ENCODE measurements at regions not wholly inside any gene's neighbourhood (a gene's known extent, or its start where the extent isn't known, plus 50 kb on each side); places are given as distances from the start of the nearest gene placed in this dataset.

GRCh38 chr13:106819413-106820180, 251.7 kb upstream of the ARGLU1 start:
- no peak for DNase-seq

GRCh38 chr13:106818971-106819370, 251.0 kb upstream of the ARGLU1 start:
- DNase-seq = no peak

GRCh38 chr13:106815545-106815944, 247.6 kb upstream of the ARGLU1 start:
- DNase-seq = no peak

GRCh38 chr13:106814463-106814862, 246.5 kb upstream of the ARGLU1 start:
- no peak for DNase-seq

- DNase-seq = no peak
Measured at GRCh38 chr13:106810069-106810468, 242.1 kb upstream of the ARGLU1 start.

- no peak for DNase-seq
Measured at GRCh38 chr13:106804991-106805390, 237.1 kb upstream of the ARGLU1 start.

- DNase-seq = no peak
Measured at GRCh38 chr13:106802917-106803316, 235.0 kb upstream of the ARGLU1 start.

GRCh38 chr13:106799781-106800335, 231.9 kb upstream of the ARGLU1 start:
- no peak for DNase-seq

- no peak for DNase-seq
Measured at GRCh38 chr13:106797081-106797640, 229.2 kb upstream of the ARGLU1 start.

- DNase-seq = no peak
Measured at GRCh38 chr13:106796280-106797047, 228.5 kb upstream of the ARGLU1 start.

GRCh38 chr13:106795847-106796246, 227.9 kb upstream of the ARGLU1 start:
- DNase-seq = no peak

- no peak for DNase-seq
Measured at GRCh38 chr13:106794117-106794516, 226.2 kb upstream of the ARGLU1 start.

GRCh38 chr13:106789911-106790310, 222.0 kb upstream of the ARGLU1 start:
- no peak for DNase-seq

GRCh38 chr13:106786006-106786563, 218.1 kb upstream of the ARGLU1 start:
- no peak for DNase-seq

- no peak for DNase-seq
Measured at GRCh38 chr13:106774621-106775020, 206.7 kb upstream of the ARGLU1 start.

- DNase-seq = no peak
Measured at GRCh38 chr13:106772006-106772601, 204.2 kb upstream of the ARGLU1 start.

GRCh38 chr13:106768991-106769390, 201.1 kb upstream of the ARGLU1 start:
- no peak for DNase-seq

GRCh38 chr13:106762708-106763107, 194.8 kb upstream of the ARGLU1 start:
- DNase-seq = no peak

- no peak for DNase-seq
Measured at GRCh38 chr13:106756446-106756845, 188.5 kb upstream of the ARGLU1 start.

- no peak for DNase-seq
Measured at GRCh38 chr13:106755542-106755941, 187.6 kb upstream of the ARGLU1 start.

- DNase-seq = no peak
Measured at GRCh38 chr13:106753251-106753650, 185.3 kb upstream of the ARGLU1 start.

GRCh38 chr13:106752584-106753170, 184.7 kb upstream of the ARGLU1 start:
- no peak for DNase-seq

- DNase-seq = no peak
Measured at GRCh38 chr13:106748785-106749184, 180.8 kb upstream of the ARGLU1 start.

All from activated T-cell treated with anti-CD3 and anti-CD28 coated beads for 4 hours (primary cell).